ENCODE measurements at regions not wholly inside any gene's neighbourhood (a gene's known extent, or its start where the extent isn't known, plus 50 kb on each side); places are given as distances from the start of the nearest gene placed in this dataset.
"Not testable (repeated sequence)": the region's sequence is repeated elsewhere in the genome, so short reads cannot be mapped to it uniquely, and the experiment has no call there.

- dilution Hi-C loops (cut with HindIII; ENCODE audit: low sequenced_read_pairs, unreplicated experiment); intact Hi-C loops (cut with micrococcal nuclease); H4K8ac ChIP-seq (ENCODE audit: low read depth in 2 of 2, low read length in 2 of 2); H2AK5ac ChIP-seq (ENCODE audit: low read depth, low read length); H3K36me3 ChIP-seq (ENCODE audit: control insufficient read depth, insufficient read depth, low read length); H3K56ac ChIP-seq (ENCODE audit: extremely low read depth, insufficient read depth, low read length); H3K4me1 ChIP-seq (ENCODE audit: control insufficient read depth, insufficient read depth, low read length); H3K4me2 ChIP-seq (ENCODE audit: low read depth, low read length); H3K27me3 ChIP-seq (ENCODE audit: control insufficient read depth, insufficient read depth, low read length); H4K91ac ChIP-seq (ENCODE audit: insufficient read depth, low read depth, low read length); H3K27ac ChIP-seq (ENCODE audit: insufficient read depth, low read length); H4K5ac ChIP-seq (ENCODE audit: low read depth, low read length); ATAC-seq (ENCODE audit: low read depth); H2BK15ac ChIP-seq (ENCODE audit: low read depth, low read length); in situ Hi-C loops (cut with MboI; ENCODE audit: low sequenced_read_pairs); H3K4me3 ChIP-seq (ENCODE audit: insufficient read depth, low read depth, low read length); POLR2A ChIA-PET (ENCODE audit: unreplicated experiment); H3K14ac ChIP-seq (replicated peaks; ENCODE audit: low read depth, low read length); BruUV-seq (replicated peaks); H3K9ac ChIP-seq (ENCODE audit: low read depth, low read length); H3K18ac ChIP-seq (ENCODE audit: low read depth, low read length); H2BK20ac ChIP-seq (ENCODE audit: low read depth, low read length); H3K79me1 ChIP-seq (ENCODE audit: low read depth in 1 of 2, low read length in 2 of 2); H3K23ac ChIP-seq (ENCODE audit: low read depth, low read length); H2AK9ac ChIP-seq (replicated peaks; ENCODE audit: low read depth, low read length, poor library complexity); DNase-seq; H3K4ac ChIP-seq (ENCODE audit: low read depth, low read length); H2BK5ac ChIP-seq (ENCODE audit: low read depth, low read length, poor library complexity, severe bottlenecking); H4K20me1 ChIP-seq (ENCODE audit: insufficient read depth, low read length); H2AFZ ChIP-seq (replicated peaks; ENCODE audit: low read length, poor library complexity); H2BK120ac ChIP-seq (ENCODE audit: low read depth, low read length); H3K9me3 ChIP-seq (ENCODE audit: control insufficient read depth, insufficient read depth, low read length); H3K9me1 ChIP-seq (ENCODE audit: insufficient read depth, low read length): not testable (repeated sequence)
- no CpG with 5 or more reads among the region's 5 CpGs for WGBS, 2 experiments (ENCODE audit: extremely low coverage in 2 of 2, insufficient read length in 1 of 2)
- CTCF ChIA-PET = interaction anchor here (0.7 kb wide), 1 partner anchor 1225 kb away, joined by 3 read pairs; no protein-coding TSS in a partner anchor
Observed at GRCh38 chr13:61519214-61519613, 103.6 kb upstream of the PCDH20 start.
